Liver (tissue), 3 donors: ENCODE measurements at regions not wholly inside any gene's neighbourhood (a gene's known extent, or its start where the extent isn't known, plus 50 kb on each side); places are given as distances from the start of the nearest gene placed in this dataset.

ENCODE experiments used
- ATF3 ChIP-seq: IDR thresholded peaks from 2 replicates; pipeline ENCODE4 v1.6.1; 2016; ENCODE audit warnings: antibody characterized with exemption
- CTCF ChIP-seq: fragments of 150-350 bp; IDR thresholded peaks from 2 replicates; pipeline ENCODE4 v1.5.1; 2017; ENCODE audit warnings: improper control_type of control experiment, low read depth, low read length; ENCODE audit not compliant: missing input control
- EGR1 ChIP-seq, 2 donors: IDR thresholded peaks; 2 replicates each; pipeline ENCODE4 v1.6.1; 2016 to 2018; ENCODE audit warnings: antibody characterized with exemption in 2 of 2, low read depth in 2 of 2
- GABPA ChIP-seq, 2 donors: IDR thresholded peaks in 1 of 2; conservative IDR thresholded peaks in 1 of 2; 2 replicates each; pipeline ENCODE4 v1.6.1; 2016; ENCODE audit warnings: antibody characterized with exemption in 2 of 2, mild to moderate bottlenecking in 1 of 2, moderate library complexity in 1 of 2
- JUND ChIP-seq, 2 donors: IDR thresholded peaks; 2 replicates each; pipeline ENCODE4 v1.6.1; 2016; ENCODE audit warnings: antibody characterized with exemption in 2 of 2
- MAX ChIP-seq: IDR thresholded peaks from 2 replicates; pipeline ENCODE4 v1.6.1; 2016; ENCODE audit warnings: antibody characterized with exemption
- RAD21 ChIP-seq, 2 donors: IDR thresholded peaks; 2 replicates each; pipeline ENCODE4 v1.6.1; 2016; ENCODE audit warnings: antibody characterized with exemption in 2 of 2, mild to moderate bottlenecking in 2 of 2
- REST ChIP-seq: IDR thresholded peaks from 2 replicates; pipeline ENCODE4 v1.6.1; 2016; ENCODE audit warnings: antibody characterized with exemption, mild to moderate bottlenecking
- SP1 ChIP-seq: IDR thresholded peaks from 2 replicates; pipeline ENCODE4 v1.6.1; 2018; ENCODE audit warnings: antibody characterized with exemption, mild to moderate bottlenecking
- TAF1 ChIP-seq: conservative IDR thresholded peaks from 2 replicates; pipeline ENCODE4 v1.6.1; 2016; ENCODE audit warnings: antibody characterized with exemption, mild to moderate bottlenecking
- YY1 ChIP-seq: IDR thresholded peaks from 2 replicates; pipeline ENCODE4 v1.6.1; 2016; ENCODE audit warnings: antibody characterized with exemption, mild to moderate bottlenecking
- ZBTB33 ChIP-seq: IDR thresholded peaks from 2 replicates; pipeline ENCODE4 v1.6.1; 2016; ENCODE audit warnings: antibody characterized with exemption
- donor health status: healthy.
- donor health status: healthy.

- TF ChIP-seq SP1 (no peak), ATF3 (no peak), CTCF (no peak), RAD21 (IDR thresholded peaks at IDR 0.05) (no peak), REST (no peak), MAX (no peak), TAF1 (no peak), JUND (IDR thresholded peaks at IDR 0.05) (no peak), GABPA (IDR thresholded peaks at IDR 0.05 in 1 of 2, conservative IDR thresholded peaks at IDR 0.05 in 1 of 2) (no peak), EGR1 (IDR thresholded peaks at IDR 0.05; ENCODE audit: low read depth in 2 of 2) (no peak), YY1 (no peak), ZBTB33 (no peak)
Measured at GRCh38 chr12:98274430-98275130, 240.8 kb upstream of the TMPO start.
